SK-N-MC (cell line): ENCODE measurements at regions not wholly inside any gene's neighbourhood (a gene's known extent, or its start where the extent isn't known, plus 50 kb on each side); places are given as distances from the start of the nearest gene placed in this dataset.
"Not testable (repeated sequence)": the region's sequence is repeated elsewhere in the genome, so short reads cannot be mapped to it uniquely, and the experiment has no call there.

Experiments used
- EZH2 ChIP-seq: fragments of 200-600 bp; sonication (generic); IDR thresholded peaks from one replicate; pipeline ENCODE4 v1.6.1; 2017; ENCODE audit warnings: antibody characterized with exemption
- FOXP2 ChIP-seq: optimal IDR thresholded peaks from 2 replicates; pipeline ENCODE3; 2011; ENCODE audit warnings: mild to moderate bottlenecking, moderate library complexity; ENCODE audit not compliant: insufficient read depth; ENCODE audit errors: extremely low read length, control extremely low read depth
- POLR2AphosphoS5 ChIP-seq: IDR thresholded peaks from 2 replicates; pipeline ENCODE4 v1.6.1; 2012; ENCODE audit warnings: mild to moderate bottlenecking, low read depth, low read length, borderline replicate concordance

DNA sequence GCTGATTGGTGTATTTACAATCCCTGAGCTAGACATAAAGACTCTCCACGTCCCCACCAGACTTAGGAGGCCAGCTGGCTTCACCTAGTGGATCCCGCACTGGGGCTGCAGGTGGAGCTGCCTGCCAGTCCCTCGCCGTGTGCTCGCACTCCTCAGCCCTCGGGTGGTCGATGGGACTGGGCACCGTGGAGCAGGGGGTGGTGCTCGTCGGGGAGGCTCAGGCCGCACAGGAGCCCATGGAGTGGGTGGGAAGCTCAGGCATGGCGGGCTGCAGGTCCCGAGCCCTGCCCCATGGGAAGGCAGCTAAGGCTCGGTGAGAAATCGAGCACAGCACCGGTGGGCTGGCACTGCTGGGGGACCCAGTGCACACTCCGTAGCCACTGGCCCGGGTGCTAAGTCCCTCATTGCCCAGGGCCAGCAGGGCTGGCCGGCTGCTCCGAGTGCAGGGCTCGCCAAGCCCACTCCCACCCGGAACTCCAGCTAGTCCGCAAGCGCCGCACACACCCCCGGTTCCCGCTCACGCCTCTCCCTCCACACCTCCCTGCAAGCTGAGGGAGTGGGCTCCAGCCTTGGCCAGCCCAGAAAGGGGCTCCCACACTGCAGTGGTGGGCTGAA is 1441.2 kb upstream of the ACVR2A start:
- TF ChIP-seq EZH2, FOXP2, POLR2AphosphoS5: not testable (repeated sequence)
